Gastroesophageal sphincter (tissue), 4 donors: ENCODE measurements at regions not wholly inside any gene's neighbourhood (a gene's known extent, or its start where the extent isn't known, plus 50 kb on each side); places are given as distances from the start of the nearest gene placed in this dataset.

Experiments used
- ATAC-seq: fragments of 150-250 bp; one replicate; pipeline ENCODE4 v1.9.1; 2016; ENCODE audit warnings: mild to moderate bottlenecking, moderate library complexity
- H3K27ac ChIP-seq, 4 donors: fragments of 200-600 bp; sonication (generic) in 3 of 4; 1 replicate in 3 of 4; 2 replicates in 1 of 4; pipeline ENCODE4 v1.5.1; 2016 to 2019
- H3K27me3 ChIP-seq: fragments of 200-600 bp; sonication (generic); one replicate; pipeline ENCODE4 v1.5.1; 2019
- H3K36me3 ChIP-seq, 2 donors: fragments of 200-600 bp; sonication (generic); one replicate each; pipeline ENCODE4 v1.5.1; 2019; ENCODE audit warnings: control low read depth in 1 of 2
- H3K4me1 ChIP-seq, 3 donors: fragments of 200-600 bp; sonication (generic); 1 replicate in 2 of 3; 2 replicates in 1 of 3; pipeline ENCODE4 v1.5.1; 2016 to 2019; ENCODE audit warnings: control low read depth in 2 of 3
- H3K4me3 ChIP-seq, 2 donors: fragments of 200-600 bp; sonication (generic); one replicate each; pipeline ENCODE4 v1.5.1; 2019; ENCODE audit warnings: mild to moderate bottlenecking in 1 of 2, moderate library complexity in 1 of 2
- H3K9me3 ChIP-seq, 3 donors: fragments of 200-600 bp; sonication (generic); one replicate each; pipeline ENCODE4 v1.5.1; 2017 to 2019; ENCODE audit warnings: control low read depth in 2 of 3
- CTCF ChIP-seq, 4 experiments: fragments of 200-600 bp in 2 of 4; fragments of 450-650 bp in 2 of 4; sonication (generic) in 1 of 4; IDR thresholded peaks; one replicate each; pipeline ENCODE4 v1.5.1; 2017 to 2019; ENCODE audit warnings: antibody characterized with exemption in 4 of 4, mild to moderate bottlenecking in 2 of 4, moderate library complexity in 2 of 4
- EP300 ChIP-seq: sonication (generic); formaldehyde crosslinking; IDR thresholded peaks from one replicate; pipeline ENCODE4 v1.6.1; 2017; ENCODE audit warnings: antibody characterized with exemption, mild to moderate bottlenecking
- POLR2A ChIP-seq, 2 donors: fragments of 450-650 bp; IDR thresholded peaks; one replicate each; pipeline ENCODE4 v1.6.1; 2017; ENCODE audit warnings: antibody characterized with exemption in 2 of 2, mild to moderate bottlenecking in 2 of 2, moderate library complexity in 1 of 2
- POLR2AphosphoS5 ChIP-seq: sonication (generic); formaldehyde crosslinking; IDR thresholded peaks from one replicate; pipeline ENCODE4 v1.6.1; 2017; ENCODE audit warnings: antibody characterized with exemption
- WGBS, 2 donors: methylation state at CpG; one replicate each; pipeline ENCODE4 v1.1.5; 2018; ENCODE audit warnings: low coverage in 1 of 2; 5-methylcytosine and 5-hydroxymethylcytosine counted together

- TF ChIP-seq EP300 (no peak), POLR2AphosphoS5 (no peak), POLR2A (IDR thresholded peaks at IDR 0.05) (no peak), CTCF (IDR thresholded peaks at IDR 0.05) (no peak)
- H3K27ac ChIP-seq = no peak overlapping the region
- no peaks in the 10 kb centered on the region for H3K27me3 ChIP-seq
- no peak for ATAC-seq
- no peaks in the 10 kb centered on the region for H3K36me3 ChIP-seq
- H3K4me1 ChIP-seq = peaks cover 0 to 5% (median 0%) of the 10 kb centered on the region in 3 donors
- H3K9me3 ChIP-seq = no peaks in the 10 kb centered on the region
- no peak overlapping the region for H3K4me3 ChIP-seq
Measured at GRCh38 chr4:59881632-59882031, 1318.5 kb upstream of the ADGRL3 start.

- no peaks in the 10 kb centered on the region for H3K36me3 ChIP-seq
- ATAC-seq = no peak
- TF ChIP-seq POLR2AphosphoS5 = no peak
- no peak for TF ChIP-seq EP300
- no peak for TF ChIP-seq CTCF (IDR thresholded peaks at IDR 0.05)
- TF ChIP-seq POLR2A (IDR thresholded peaks at IDR 0.05) = no peak
- H3K9me3 ChIP-seq = no peaks in the 10 kb centered on the region
- WGBS, 2 donors = 85 to 93% methylated on average over 3 of the region's 3 CpGs
- H3K4me3 ChIP-seq = no peak overlapping the region
- no peaks in the 10 kb centered on the region for H3K27me3 ChIP-seq
- no peak overlapping the region for H3K27ac ChIP-seq
- no peaks in the 10 kb centered on the region for H3K4me1 ChIP-seq
Measured at GRCh38 chr4:59904331-59904730, 1295.8 kb upstream of the ADGRL3 start.

- ATAC-seq = no peak
- Histone ChIP-seq H3K36me3 (no peaks in the 10 kb centered on the region), H3K4me3 (no peak overlapping the region), H3K27ac (no peak overlapping the region), H3K27me3 (no peaks in the 10 kb centered on the region), H3K4me1 (no peaks in the 10 kb centered on the region), H3K9me3 (no peaks in the 10 kb centered on the region)
- TF ChIP-seq CTCF (IDR thresholded peaks at IDR 0.05) = no peak
- TF ChIP-seq POLR2AphosphoS5 = no peak
- WGBS, 2 donors = 57 to 66% methylated on average over 2 to 3 of the region's 3 CpGs
Measured at GRCh38 chr4:59920416-59920815, 1279.7 kb upstream of the ADGRL3 start.

GRCh38 chr4:59925290-59925689 lies 1274.8 kb upstream of the ADGRL3 start:
- no peaks in the 10 kb centered on the region for H3K9me3 ChIP-seq
- H3K27me3 ChIP-seq = no peaks in the 10 kb centered on the region
- no peaks in the 10 kb centered on the region for H3K4me1 ChIP-seq
- no peak for TF ChIP-seq EP300
- no peak for TF ChIP-seq POLR2A (IDR thresholded peaks at IDR 0.05)
- TF ChIP-seq POLR2AphosphoS5 = no peak
- TF ChIP-seq CTCF (IDR thresholded peaks at IDR 0.05) = no peak
- no peak for ATAC-seq
- H3K4me3 ChIP-seq = no peak overlapping the region
- 55 to 100% methylated on average over 1 of the region's 1 CpG for WGBS, 2 donors
- H3K36me3 ChIP-seq = no peaks in the 10 kb centered on the region
- no peak overlapping the region for H3K27ac ChIP-seq

GRCh38 chr4:59936566-59936965 lies 1263.6 kb upstream of the ADGRL3 start:
- 86 to 88% methylated on average over 3 of the region's 3 CpGs for WGBS, 2 donors
- no peaks in the 10 kb centered on the region for H3K27me3 ChIP-seq
- H3K36me3 ChIP-seq = no peaks in the 10 kb centered on the region
- H3K9me3 ChIP-seq = no peaks in the 10 kb centered on the region
- H3K4me1 ChIP-seq = no peaks in the 10 kb centered on the region
- H3K27ac ChIP-seq = no peak overlapping the region
- ATAC-seq = no peak
- no peak for TF ChIP-seq CTCF (IDR thresholded peaks at IDR 0.05)
- TF ChIP-seq POLR2A (IDR thresholded peaks at IDR 0.05) = no peak
- no peak for TF ChIP-seq POLR2AphosphoS5
- TF ChIP-seq EP300 = no peak
- no peak overlapping the region for H3K4me3 ChIP-seq
